ENCODE measurements at regions not wholly inside any gene's neighbourhood (a gene's known extent, or its start where the extent isn't known, plus 50 kb on each side); places are given as distances from the start of the nearest gene placed in this dataset.

DNA sequence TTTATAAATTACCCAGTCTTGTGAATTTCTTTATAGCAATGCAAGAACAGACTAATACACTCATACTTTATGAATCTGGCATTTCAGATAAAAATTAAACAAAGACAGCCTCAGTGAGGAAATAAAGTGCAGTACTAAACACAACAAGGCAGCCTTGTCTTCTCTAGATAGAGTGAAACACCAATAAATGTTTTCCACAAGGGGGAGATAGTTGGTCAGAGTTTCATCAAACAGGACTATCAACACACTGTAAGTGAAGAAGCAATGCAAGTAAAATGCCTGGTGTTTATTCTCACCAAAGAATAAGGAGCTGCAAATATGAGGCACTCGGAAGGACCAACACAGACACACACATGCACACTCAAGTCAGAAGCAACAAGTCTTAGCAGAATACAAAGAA, 62.8 kb downstream of the FAM9B start:
- DNase-seq = peak; percentile 38

DNA sequence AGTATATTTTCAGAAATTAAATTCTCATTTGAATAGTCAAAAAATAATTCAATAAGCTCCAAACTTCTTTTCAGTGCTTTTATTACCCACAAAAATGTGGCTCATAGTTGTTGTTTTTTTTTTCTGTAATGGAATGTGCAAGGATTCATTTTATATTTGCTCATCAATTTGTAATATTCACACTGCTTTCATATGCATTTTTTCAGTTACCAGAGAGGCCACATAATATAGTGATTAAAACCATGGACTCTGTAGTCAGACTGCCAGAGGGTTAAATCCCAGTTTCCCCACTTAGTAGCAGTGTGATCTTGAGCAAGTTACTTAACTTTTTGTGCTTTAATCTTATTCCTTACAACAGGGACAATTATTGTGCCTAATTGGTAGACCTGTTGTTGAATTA, 64.5 kb downstream of the FAM9B start:
- no peak for DNase-seq

- DNase-seq = no peak
These were observed 66.5 kb downstream of the FAM9B start for GRCh38 chrX:8967461-8967860.

DNA sequence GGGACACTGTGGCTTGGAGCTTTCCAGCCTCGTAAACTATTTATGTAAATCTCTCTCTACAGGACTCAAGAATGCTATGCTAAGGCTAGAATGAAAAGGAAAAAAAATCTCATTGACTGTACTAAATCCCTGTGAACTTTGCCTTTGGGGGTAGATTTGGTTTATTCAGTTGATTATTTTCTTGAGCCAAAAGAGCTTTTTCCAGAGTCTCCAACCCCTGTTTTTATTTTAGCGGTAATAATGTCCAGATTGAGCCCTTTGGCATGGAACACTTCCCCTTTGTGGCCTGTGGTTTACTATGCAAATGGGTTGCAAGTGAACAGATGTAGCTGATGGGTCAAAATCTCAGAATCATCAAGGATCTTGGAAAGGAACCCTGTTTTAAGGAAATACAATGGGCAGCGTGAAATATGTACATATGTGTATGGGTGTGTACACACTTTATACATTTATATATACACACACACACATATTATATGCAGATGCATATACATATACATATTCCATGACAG, 72.9 kb downstream of the FAM9B start:
- DNase-seq = no peak

GRCh38 chrX:8955511-8955910, 78.4 kb downstream of the FAM9B start:
- DNase-seq = no peak

DNA sequence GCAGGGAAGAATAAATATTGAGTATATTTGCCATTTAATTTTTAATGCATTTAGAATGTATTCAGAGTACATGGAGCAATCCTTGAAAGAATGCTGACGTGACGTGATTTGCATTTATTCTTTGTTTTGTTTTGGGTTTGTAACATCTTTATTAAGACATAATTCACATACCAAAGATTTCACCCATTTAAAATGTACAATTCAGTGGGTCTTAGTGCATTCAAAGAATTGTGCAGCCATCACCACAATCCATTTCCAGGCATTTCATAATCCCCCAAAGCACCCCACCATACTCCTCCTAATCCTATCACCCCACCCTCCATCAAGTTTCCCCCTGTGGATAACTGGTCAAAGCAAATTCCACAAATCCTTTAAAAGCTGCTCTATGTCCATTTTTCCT, 87.4 kb downstream of the FAM9B start:
- DNase-seq = no peak

- DNase-seq = no peak
These were observed 94.6 kb downstream of the FAM9B start for GRCh38 chrX:8939322-8939721.

DNA sequence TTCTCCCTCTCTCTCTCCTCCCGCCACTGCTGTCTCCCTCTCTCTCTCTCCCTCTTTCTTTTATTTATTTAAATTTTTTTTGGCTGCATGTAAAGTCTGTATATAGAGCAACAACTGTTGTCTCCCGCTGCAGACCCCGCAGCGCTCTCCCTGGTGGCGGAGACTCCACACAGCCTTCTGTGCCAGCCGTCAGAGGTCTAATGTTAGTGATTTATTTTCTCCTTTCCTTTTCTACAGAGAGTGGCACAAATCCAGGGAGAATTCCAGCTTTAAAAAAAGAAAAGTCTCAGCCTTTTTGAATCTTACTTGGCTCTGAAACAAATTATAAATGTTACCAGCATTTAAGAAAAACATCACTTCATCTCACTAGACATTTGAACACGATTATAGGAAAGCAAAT, 106.2 kb downstream of the FAM9B start:
- DNase-seq = no peak

- no peak for DNase-seq
These were observed 106.8 kb downstream of the FAM9B start for GRCh38 chrX:8927066-8927635.

DNA sequence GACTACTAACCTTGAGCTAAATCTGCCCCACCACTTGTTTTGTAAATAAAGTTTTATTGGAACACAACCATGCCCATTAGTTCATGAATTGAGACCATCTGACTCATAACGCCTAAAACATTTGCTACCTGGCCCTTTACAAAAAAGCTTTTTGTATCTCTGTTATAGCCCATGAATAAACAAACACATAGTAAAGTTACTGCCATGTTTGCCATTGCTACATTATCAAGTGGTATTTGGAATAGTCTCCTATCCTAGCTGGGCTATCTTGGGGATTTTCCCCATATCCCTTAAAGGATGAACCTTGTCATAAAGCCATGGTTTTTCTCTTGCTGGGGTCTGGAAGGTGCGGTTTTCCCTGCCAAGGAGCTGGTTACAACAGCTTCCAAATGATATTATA, 112.3 kb downstream of the FAM9B start:
- DNase-seq = no peak

DNA sequence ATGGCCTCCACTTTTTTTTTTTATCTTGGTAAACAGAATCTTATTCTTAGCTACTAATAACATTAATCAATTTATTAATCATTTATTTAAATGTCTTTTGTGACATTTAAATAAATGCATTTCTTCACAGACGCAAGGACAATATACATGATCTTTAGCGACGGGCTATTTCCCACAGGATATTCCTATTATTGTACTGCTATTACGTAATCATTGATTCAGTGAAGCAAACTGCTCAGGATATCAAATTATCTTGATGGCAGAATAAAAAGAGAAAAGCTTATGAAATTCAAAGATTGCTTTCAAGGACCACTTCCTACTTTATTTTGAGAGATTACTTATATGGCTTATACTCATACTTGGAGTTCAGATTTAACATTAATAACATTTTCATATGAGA, 114.1 kb downstream of the FAM9B start:
- DNase-seq = no peak

DNA sequence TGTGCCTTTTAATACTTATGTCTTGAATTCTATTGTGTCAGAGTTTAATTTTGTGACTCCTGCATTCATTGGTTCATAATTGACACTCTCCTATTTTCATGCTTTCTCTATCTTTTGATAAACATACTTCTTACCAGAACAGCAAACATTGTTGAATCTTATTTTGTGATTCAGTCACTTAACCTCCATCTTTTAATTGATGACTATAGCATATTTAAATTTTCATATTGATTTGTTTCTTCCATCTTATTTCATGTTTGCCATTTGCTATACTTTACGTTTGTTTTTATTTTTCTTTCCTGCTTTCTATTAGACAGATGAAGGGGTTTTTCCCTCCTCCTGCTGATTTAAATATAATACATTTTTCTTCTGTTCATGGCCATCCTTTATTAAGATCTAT, 115.5 kb upstream of the FAM9A start:
- DNase-seq = no peak

DNA sequence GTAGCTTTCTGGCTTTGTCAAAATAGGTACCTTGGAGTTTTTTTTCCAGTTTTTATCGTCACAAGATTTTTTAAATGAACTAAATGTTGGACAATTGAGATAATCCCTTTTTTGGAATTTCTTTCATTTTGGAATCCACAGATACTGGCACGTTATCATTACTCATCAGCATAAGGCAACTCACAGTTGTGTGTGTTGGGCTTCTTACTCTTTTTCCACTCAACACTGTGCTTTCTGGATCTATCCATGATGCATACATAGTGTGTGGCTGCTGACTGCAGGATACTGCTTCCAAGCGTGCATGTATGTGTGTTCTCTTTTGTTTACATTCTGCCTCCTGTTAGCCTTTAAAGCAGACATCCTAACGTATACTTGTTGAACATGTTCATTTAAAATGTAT, 113.5 kb upstream of the FAM9A start:
- no peak for DNase-seq

- no peak for DNase-seq
These were observed 112.6 kb upstream of the FAM9A start for GRCh38 chrX:8913655-8914409.

- no peak for DNase-seq
These were observed 106.5 kb upstream of the FAM9A start for GRCh38 chrX:8907688-8908087.

- DNase-seq = no peak
These were observed 105.2 kb upstream of the FAM9A start for GRCh38 chrX:8906299-8906938.

DNA sequence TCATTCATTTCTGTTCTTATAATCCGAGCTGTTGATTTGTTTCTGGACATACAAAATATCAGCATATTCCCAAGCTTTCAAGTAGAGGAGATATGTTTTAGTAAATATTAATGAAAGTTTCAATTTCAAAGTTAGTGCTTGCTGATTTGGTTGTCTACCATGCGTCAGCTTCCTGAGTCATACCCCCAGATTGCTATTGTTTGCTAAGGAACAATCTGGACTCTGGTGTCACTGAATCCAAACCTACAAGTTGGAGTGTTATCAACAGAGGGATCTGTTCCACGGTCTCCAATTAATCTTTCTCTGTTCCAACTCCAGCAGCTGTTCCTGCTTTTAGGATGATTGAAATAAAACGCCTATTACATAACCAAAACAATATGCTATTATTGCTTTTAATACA, 96.1 kb upstream of the FAM9A start:
- DNase-seq = no peak

DNA sequence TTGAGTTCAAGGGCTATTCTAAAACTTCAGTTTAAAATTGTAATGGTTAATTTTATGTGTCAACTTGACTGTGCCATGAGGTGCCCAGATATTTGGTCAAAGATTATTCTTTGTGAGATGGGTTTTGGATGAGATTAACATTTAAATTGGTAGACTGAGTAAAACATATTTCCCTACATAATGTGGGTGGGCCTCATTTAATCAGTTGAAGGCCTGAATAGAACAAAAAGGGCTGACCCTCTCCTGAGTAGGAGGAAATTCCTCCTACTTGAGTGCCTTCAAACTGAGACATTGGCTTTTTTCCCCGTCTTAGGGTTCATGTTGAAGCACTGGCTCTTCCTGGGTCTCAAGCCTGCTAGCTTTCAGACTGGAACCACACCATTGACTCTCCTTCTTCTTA, 89.6 kb upstream of the FAM9A start:
- DNase-seq = no peak

DNA sequence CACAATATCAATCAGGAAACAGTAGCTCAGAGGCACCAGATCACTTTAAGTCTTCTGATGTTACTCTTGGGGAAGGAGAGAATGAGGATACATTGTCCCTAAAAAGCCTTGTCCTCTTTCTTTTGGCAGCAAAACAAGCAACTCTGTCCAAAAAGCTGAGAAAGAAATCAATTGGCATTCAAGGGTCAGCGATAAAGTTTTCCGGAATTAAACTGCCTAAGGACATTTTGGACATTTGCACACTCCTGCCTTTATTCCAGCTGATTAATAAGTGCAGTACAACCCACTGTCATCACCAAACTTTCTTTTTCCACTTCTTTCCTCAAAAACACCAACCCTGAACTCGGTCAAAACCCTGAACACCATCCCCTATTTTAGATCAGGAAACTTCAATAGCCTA, 85.8 kb upstream of the FAM9A start:
- DNase-seq = no peak

DNA sequence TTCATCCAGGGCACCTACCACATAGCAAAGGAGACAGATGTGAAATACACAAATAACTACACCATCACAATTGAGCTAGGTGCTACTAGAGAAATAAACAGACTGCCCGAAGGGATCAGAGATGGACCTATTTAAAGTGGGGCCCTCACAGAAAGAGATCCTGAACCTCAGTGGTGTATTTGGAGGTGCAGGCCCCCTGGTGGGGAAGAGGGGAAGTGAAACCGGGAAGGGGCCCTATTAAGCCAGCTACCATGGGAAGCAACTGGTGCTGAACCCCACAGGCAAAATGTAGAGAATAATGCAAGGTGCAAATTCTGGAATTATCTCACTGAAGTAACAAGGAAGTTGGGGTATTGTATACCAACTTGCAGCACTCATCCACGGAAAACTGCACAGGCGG, 78.6 kb upstream of the FAM9A start:
- DNase-seq = no peak

DNA sequence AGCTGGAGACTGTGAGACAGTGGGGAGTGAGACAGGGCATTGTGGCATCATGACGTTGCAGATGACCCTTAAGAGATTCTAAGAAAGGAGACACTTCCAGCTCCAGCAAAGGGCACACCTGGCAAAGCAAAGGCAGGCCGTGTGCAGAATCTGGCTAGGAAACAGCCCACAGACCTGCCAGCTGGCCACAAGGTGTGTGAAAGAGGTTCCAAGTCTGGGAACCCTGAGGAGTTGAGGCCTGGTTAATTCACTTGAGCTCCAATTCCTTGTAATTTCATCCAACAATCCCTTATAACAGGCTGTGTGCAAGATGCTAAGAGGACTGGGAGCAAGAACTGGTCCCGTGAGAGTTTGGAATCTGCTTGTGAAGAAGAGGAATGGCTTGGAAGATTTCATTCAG, 72.8 kb upstream of the FAM9A start:
- DNase-seq = no peak

DNA sequence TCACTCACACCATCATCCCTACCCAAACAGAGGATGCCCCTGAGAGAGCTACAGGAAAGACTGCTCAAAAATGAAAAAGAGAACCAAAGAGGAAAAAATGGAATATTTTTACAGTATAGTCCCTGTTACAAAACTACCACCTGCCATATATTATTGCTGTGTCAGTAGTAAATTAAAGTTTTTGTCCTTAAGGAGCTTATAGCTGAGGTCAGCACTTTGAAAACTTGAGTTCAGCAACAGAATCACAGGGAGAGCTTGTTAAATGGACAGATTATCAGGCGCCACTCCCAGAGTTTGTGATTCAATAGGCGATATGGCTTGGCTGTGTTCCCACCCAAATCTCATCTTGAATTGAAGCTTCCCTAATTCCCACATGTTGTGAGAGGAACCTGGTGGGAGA, 71.9 kb upstream of the FAM9A start:
- no peak for DNase-seq

DNA sequence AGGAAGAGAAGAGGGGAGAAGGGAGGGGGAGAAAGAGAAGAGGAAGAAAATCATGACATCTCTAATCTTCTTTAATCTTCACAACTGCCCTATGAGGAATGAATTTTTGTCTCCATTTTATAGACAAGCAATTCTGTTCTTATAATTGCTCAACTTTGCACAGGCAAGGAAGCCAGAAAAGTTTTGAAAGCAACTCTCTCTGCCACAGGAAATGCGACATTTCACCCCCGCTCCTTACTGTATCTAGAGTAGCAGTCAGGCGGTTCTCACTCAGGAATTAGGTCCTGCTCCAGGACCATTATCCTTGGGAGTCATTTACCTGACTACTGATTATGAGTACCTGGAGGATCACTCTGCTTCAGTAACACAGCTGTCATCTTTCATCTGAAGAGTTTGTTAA, 69.2 kb upstream of the FAM9A start:
- no peak for DNase-seq

GRCh38 chrX:8869812-8870211, 68.6 kb upstream of the FAM9A start:
- no peak for DNase-seq

Measured in central memory CD4-positive, alpha-beta T cell (primary cell).